Karpas-422 (cell line): ENCODE measurements at regions not wholly inside any gene's neighbourhood (a gene's known extent, or its start where the extent isn't known, plus 50 kb on each side); places are given as distances from the start of the nearest gene placed in this dataset.

Experiments
- DNase-seq: peaks from one replicate; pipeline ENCODE4 v3.0.0-alpha.2; 2015
- H2AFZ ChIP-seq: fragments of 200-600 bp; sonication (generic); 2 replicates; pipeline ENCODE4 v1.6.1; 2014; ENCODE audit warnings: antibody characterized with exemption, low read length, mixed read lengths
- H3K27ac ChIP-seq: fragments of 200-600 bp; sonication (generic); 2 replicates; pipeline ENCODE4 v1.5.1; 2014; ENCODE audit warnings: mild to moderate bottlenecking, low read length, moderate library complexity
- H3K27me3 ChIP-seq: fragments of 200-600 bp; sonication (generic); 2 replicates; pipeline ENCODE4 v1.6.1; 2014; ENCODE audit warnings: low read length, mixed read lengths
- H3K36me3 ChIP-seq: fragments of 200-600 bp; sonication (generic); 2 replicates; pipeline ENCODE4 v1.6.1; 2014; ENCODE audit warnings: low read length, mixed read lengths; ENCODE audit not compliant: insufficient read depth
- H3K4me1 ChIP-seq: fragments of 200-600 bp; sonication (generic); 2 replicates; pipeline ENCODE4 v1.6.1; 2014; ENCODE audit warnings: mild to moderate bottlenecking, low read length, mixed read lengths
- H3K4me2 ChIP-seq: fragments of 200-600 bp; sonication (generic); 2 replicates; pipeline ENCODE4 v1.6.1; 2014; ENCODE audit warnings: low read length, low read depth, mild to moderate bottlenecking; ENCODE audit not compliant: poor library complexity, severe bottlenecking
- H3K4me3 ChIP-seq: fragments of 200-600 bp; sonication (generic); 2 replicates; pipeline ENCODE4 v1.5.1; 2014; ENCODE audit warnings: mild to moderate bottlenecking, antibody characterized with exemption, low read length, mixed read lengths
- H3K79me2 ChIP-seq: fragments of 200-600 bp; sonication (generic); 2 replicates; pipeline ENCODE4 v1.6.1; 2014; ENCODE audit warnings: mild to moderate bottlenecking, low read length, mixed read lengths
- H3K9ac ChIP-seq: fragments of 200-600 bp; sonication (generic); 2 replicates; pipeline ENCODE4 v1.6.0; 2014; ENCODE audit warnings: low read length
- H3K9me2 ChIP-seq: fragments of 200-600 bp; sonication (generic), shearing (Covaris generic); replicated peaks from 2 replicates; pipeline ENCODE4 v1.6.0; 2014; ENCODE audit warnings: mild to moderate bottlenecking, low read length, moderate library complexity; ENCODE audit not compliant: insufficient read depth
- H3K9me3 ChIP-seq: fragments of 300-700, 200-600 bp; sonication (generic); 2 replicates; pipeline ENCODE4 v1.6.1; 2014; ENCODE audit warnings: low read length, mixed read lengths
- H4K20me1 ChIP-seq: fragments of 200-600 bp; sonication (generic); 2 replicates; pipeline ENCODE4 v1.6.1; 2014; ENCODE audit warnings: mild to moderate bottlenecking, antibody characterized with exemption, low read length, low read depth; ENCODE audit not compliant: insufficient read depth

DNA sequence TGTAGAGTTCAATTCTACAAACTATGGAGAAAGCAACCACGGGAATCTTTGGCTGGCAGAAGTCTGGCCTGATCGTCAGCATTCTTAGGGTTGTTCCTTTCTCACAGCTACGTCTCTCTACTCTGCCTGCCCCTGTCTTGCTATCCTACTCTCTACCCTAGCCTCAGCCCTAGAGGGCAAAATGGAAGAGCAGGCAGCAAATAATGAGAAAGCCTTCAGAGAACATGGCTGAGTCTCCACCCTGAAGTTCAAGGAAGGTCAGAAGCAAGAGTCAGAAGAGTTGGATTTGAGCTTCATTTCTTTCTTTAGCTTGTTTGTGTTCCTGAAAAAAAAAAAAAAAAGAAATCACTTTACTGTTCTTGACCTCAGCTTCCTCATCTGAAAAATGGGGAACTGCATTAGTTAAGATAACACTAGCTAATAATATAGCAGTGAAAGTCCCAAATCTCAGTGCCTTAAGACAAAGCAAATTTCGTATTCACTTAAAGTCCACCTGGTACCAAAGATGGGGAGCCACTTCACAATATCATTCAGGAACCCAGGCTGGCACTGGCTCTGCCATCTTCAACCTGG, 50.2 kb upstream of the CCND2 start:
- H3K79me2 ChIP-seq: no peaks in the 10 kb centered on the region
- H3K4me3 ChIP-seq: no peak overlapping the region
- H3K9me2 ChIP-seq: no peaks in the 10 kb centered on the region
- no peaks in the 10 kb centered on the region for H3K27me3 ChIP-seq
- no peaks in the 10 kb centered on the region for H4K20me1 ChIP-seq
- no peaks in the 10 kb centered on the region for H3K36me3 ChIP-seq
- DNase-seq: peak; percentile 57
- H3K4me1 ChIP-seq: no peaks in the 10 kb centered on the region
- H3K9ac ChIP-seq: no peak overlapping the region
- H3K4me2 ChIP-seq: no peak overlapping the region
- H3K27ac ChIP-seq: no peak overlapping the region
- H3K9me3 ChIP-seq: no peaks in the 10 kb centered on the region
- no peak overlapping the region for H2AFZ ChIP-seq

DNA sequence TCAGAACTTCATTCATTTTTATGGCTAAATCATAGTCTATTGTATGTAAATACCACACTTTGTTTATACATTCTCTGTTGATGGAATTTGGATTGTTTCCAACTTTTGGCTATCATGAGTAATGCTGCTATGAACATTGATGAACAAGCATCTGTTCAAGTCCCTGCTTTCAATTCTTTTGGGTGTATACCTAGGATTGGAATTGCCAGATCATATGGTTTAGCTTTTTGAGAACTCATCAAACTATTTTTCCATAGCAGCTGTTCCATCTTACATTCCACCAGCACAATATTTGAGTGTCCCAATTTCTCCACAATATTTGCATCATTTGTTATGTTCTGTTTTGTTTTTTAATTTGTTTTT, 52.3 kb upstream of the CCND2 start:
- Histone ChIP-seq H3K27me3 (no peaks in the 10 kb centered on the region), H3K27ac (no peak overlapping the region), H2AFZ (no peak overlapping the region), H3K4me1 (no peaks in the 10 kb centered on the region), H3K4me2 (no peak overlapping the region), H3K9me3 (no peaks in the 10 kb centered on the region), H3K9ac (no peak overlapping the region), H3K9me2 (no peaks in the 10 kb centered on the region), H4K20me1 (no peaks in the 10 kb centered on the region), H3K4me3 (no peak overlapping the region), H3K36me3 (no peaks in the 10 kb centered on the region), H3K79me2 (no peaks in the 10 kb centered on the region)
- no peak for DNase-seq

DNA sequence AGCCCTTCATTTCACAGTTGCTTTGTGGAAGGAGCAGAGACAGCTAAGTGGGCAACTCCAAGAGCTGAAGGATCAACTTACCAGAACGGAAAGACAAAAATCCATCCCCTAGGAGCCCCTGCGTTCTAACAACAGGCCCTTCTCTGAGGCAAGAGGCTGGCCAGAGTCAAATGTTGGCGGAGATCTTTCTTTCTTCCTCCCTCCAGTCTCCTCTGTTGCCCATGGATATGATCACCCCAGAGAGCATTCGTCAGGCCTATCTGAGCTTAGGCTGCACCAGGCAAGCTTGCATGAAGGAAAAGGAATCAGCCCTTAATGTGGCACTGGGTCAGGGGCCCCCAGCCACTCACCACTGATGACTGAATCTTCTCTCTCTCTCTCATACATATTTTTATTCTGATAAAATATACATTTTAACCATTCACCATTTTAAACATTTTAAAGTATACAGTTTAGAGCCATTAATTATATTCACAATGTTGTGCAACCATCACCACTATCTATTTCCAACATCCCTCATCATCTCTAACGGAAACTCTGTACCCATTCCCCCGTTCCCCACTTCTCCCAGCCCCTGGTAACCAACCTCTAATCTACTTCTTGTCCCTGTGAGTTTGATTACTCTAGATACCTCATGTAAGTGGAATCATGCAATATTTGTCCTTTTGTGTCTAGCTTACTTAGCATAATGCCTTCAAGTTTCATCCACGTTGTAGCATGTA, 52.9 kb upstream of the CCND2 start:
- H4K20me1 ChIP-seq: no peaks in the 10 kb centered on the region
- H3K9ac ChIP-seq: no peak overlapping the region
- no peak overlapping the region for H3K4me3 ChIP-seq
- no peak for DNase-seq
- H3K4me2 ChIP-seq: no peak overlapping the region
- no peaks in the 10 kb centered on the region for H3K27me3 ChIP-seq
- H2AFZ ChIP-seq: no peak overlapping the region
- no peaks in the 10 kb centered on the region for H3K9me2 ChIP-seq
- H3K9me3 ChIP-seq: no peaks in the 10 kb centered on the region
- H3K79me2 ChIP-seq: no peaks in the 10 kb centered on the region
- H3K36me3 ChIP-seq: no peaks in the 10 kb centered on the region
- peaks cover 3% of the 10 kb centered on the region for H3K4me1 ChIP-seq
- no peak overlapping the region for H3K27ac ChIP-seq

DNA sequence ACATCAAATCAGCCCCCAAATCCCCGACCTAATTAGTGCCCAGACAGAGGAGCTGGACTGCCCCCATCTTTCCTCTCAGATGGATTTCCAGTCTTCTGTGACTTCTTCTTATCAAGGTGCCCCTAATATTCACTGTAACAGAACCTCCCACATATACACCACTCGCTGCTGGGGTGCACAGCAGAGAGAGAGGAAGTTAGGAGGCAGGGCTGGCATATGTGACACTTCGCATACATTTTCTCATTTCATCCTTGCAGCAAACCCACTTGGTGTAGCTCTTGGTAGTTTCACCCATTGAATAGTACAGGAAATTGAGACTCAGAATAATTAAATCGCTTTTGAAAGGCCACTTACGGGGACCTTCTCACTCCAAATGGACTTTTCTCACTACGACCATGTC, 56.5 kb upstream of the CCND2 start:
- H3K9ac ChIP-seq: no peak overlapping the region
- peaks cover 13% of the 10 kb centered on the region for H3K4me1 ChIP-seq
- H3K9me2 ChIP-seq: no peaks in the 10 kb centered on the region
- no peaks in the 10 kb centered on the region for H3K9me3 ChIP-seq
- H3K4me3 ChIP-seq: no peak overlapping the region
- no peaks in the 10 kb centered on the region for H3K27me3 ChIP-seq
- no peaks in the 10 kb centered on the region for H4K20me1 ChIP-seq
- H3K4me2 ChIP-seq: no peak overlapping the region
- H2AFZ ChIP-seq: no peak overlapping the region
- no peak for DNase-seq
- no peaks in the 10 kb centered on the region for H3K36me3 ChIP-seq
- H3K79me2 ChIP-seq: no peaks in the 10 kb centered on the region
- no peak overlapping the region for H3K27ac ChIP-seq

DNA sequence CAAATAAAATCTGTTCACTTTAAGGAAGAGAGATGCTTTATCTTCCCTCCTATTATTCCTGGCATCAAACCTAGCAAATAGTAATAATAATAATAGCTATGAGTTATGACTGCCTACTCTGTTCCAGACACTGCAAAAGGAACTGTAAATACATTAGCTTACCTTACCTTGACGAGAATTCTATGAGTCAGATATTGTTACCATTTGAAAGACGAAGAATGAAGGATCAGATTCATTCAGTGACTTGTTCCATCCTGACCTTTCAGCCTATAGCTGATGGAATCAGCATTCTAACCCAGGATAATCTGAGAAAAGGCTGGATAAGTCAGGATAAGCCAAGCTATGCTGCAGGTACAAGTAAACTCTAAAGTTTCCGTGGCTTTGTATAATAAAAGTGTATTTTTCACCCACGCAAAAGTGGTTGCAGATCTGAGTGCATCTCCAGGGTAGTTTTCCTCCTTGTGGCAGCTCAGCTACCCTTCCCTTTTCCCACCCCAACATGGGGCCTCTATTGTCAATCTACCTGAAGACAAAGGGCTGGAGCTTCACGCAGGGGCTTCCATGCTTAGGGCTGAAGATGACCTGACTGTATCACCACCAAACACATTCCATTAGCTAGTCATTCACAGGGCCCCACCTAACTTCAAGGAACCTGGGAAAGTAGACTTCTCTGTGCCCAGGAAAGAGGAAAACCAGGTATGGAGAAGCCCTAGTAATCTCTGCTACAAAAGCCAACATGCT, 57.2 kb upstream of the CCND2 start:
- Histone ChIP-seq H3K27ac (no peak overlapping the region), H3K4me2 (no peak overlapping the region)

DNA sequence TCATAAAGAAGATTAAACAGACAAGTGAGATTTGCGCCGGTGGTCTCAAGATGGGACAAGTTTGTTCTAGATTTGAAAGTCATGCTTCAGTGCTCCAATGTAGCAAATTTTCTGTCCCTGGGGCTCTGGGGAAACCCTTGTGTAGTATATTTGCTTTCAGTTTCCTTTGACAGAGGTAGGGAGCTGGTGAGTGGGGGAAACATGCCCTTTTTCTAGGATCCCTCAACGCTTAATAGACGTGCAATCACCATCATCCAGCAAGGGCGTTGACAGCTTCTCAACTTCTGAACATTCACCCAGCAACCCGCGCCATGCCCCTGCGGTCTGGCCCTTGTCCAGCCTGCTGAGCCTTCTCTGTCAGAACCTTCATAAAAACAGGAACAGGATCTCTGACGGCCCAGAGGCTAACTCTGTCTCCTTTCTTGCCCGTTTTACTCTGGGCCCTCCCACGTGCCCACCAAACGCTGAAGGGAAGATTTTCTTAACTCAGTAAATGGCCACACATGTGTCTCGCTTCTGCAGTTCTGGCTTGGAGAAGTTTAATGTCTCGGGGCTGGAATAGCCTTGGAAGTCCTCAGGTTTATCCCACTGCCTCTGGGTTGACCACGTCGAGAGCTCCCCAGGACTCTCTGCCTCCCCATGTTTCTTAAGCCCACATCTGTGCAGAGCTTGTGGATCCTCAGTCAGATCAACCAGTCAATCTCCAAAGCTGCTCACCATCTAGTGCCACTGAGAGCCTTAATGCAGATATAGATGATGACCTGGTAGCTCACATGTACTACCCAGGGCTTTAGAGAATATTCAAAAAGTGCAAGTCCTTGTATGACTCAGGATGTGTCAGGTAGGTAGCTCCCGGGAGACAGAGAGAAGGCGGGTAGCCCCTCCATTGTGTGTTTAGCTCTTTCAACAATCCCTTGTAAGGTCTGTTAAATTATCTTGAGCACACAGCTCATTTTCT, 58.1 kb upstream of the CCND2 start:
- no peaks in the 10 kb centered on the region for H3K9me3 ChIP-seq
- H3K36me3 ChIP-seq: no peaks in the 10 kb centered on the region
- peak; percentile 72 for DNase-seq
- no peaks in the 10 kb centered on the region for H3K79me2 ChIP-seq
- H3K27me3 ChIP-seq: no peaks in the 10 kb centered on the region
- peak overlapping the region; percentile 6; the same call in 1 of the 2 replicates for H2AFZ ChIP-seq
- H3K9me2 ChIP-seq: no peaks in the 10 kb centered on the region
- no peaks in the 10 kb centered on the region for H4K20me1 ChIP-seq
- peak overlapping the region; percentile 41; the same call in 1 of the 2 replicates for H3K9ac ChIP-seq
- peaks cover 13% of the 10 kb centered on the region for H3K4me1 ChIP-seq
- no peak overlapping the region for H3K27ac ChIP-seq
- peak overlapping the region; percentile 54 for H3K4me3 ChIP-seq
- H3K4me2 ChIP-seq: peak overlapping the region; percentile 68

More for the DNA sequence above, 57.2 kb upstream of the CCND2 start:
- Histone ChIP-seq H3K79me2 (no peaks in the 10 kb centered on the region), H4K20me1 (no peaks in the 10 kb centered on the region), H3K9ac (no peak overlapping the region), H3K4me3 (no peak overlapping the region), H2AFZ (no peak overlapping the region), H3K27me3 (no peaks in the 10 kb centered on the region), H3K9me2 (no peaks in the 10 kb centered on the region), H3K36me3 (no peaks in the 10 kb centered on the region), H3K4me1 (peaks cover 13% of the 10 kb centered on the region), H3K9me3 (no peaks in the 10 kb centered on the region)
- DNase-seq: no peak

DNA sequence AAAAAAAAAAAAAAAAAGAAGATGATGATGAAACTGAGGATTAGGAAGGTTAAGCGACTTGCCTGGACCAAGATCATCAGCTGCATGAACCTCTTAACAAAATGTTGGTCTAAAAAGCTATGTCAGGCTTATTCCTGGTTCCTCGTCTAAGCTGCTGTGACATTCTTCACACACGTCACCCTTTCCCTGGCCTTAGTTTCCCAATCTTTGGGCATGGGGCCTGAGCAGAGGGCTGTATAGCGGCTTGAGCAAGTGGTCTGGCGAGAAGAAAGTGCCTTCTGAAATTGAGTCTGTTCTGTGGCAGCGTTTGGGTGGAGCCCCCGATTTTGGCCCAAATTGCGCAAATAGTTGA, 58.7 kb upstream of the CCND2 start:
- H3K9ac ChIP-seq: peak overlapping the region; percentile 41; the same call in 1 of the 2 replicates

More for the DNA sequence above, 58.7 kb upstream of the CCND2 start:
- Histone ChIP-seq H3K4me1 (peaks cover 13% of the 10 kb centered on the region), H3K27ac (no peak overlapping the region), H3K9me2 (no peaks in the 10 kb centered on the region), H2AFZ (no peak overlapping the region), H3K79me2 (no peaks in the 10 kb centered on the region), H3K27me3 (no peaks in the 10 kb centered on the region), H4K20me1 (no peaks in the 10 kb centered on the region), H3K4me2 (peak overlapping the region; percentile 68), H3K36me3 (no peaks in the 10 kb centered on the region), H3K9me3 (no peaks in the 10 kb centered on the region), H3K4me3 (peak overlapping the region; percentile 54)
- DNase-seq: no peak
